Esophagus squamous epithelium (tissue), 4 donors: ENCODE measurements at regions not wholly inside any gene's neighbourhood (a gene's known extent, or its start where the extent isn't known, plus 50 kb on each side); places are given as distances from the start of the nearest gene placed in this dataset.

Experiments used
- POLR2A ChIP-seq, 4 donors: fragments of 450-650 bp; IDR thresholded peaks; one replicate each; pipeline ENCODE4 v1.6.1; 2017; ENCODE audit warnings: antibody characterized with exemption in 4 of 4, mild to moderate bottlenecking in 4 of 4, moderate library complexity in 3 of 4
- TF ChIP-seq, protein P1 (sequence below), 6 experiments: fragments of 450-650 bp in 4 of 6; fragments of 200-600 bp in 2 of 6; sonication (generic) in 2 of 6; IDR thresholded peaks; one replicate each; pipeline ENCODE4 v1.5.1; 2016 to 2019; ENCODE audit warnings: antibody characterized with exemption in 6 of 6, mild to moderate bottlenecking in 4 of 6, moderate library complexity in 4 of 6

DNA sequence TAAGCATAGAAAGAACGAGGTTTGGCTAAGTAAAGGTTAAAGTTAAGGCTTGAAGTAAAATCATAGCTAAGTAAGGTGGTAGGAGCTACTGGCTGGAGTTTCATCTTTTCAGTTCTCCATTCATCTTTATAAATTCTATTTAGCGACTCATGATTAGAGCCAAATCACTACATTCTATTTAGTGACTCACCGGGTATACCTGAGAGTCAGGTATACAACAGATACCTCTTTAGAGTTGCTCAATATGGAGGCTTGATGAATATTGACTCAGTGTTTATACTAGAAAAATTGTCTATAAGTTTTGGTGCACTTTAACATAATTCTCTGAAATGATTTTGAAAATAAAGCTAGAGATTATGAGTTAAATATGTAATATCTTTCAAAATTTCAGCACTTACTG, 328.8 kb upstream of the GRM7 start:
- TF ChIP-seq, protein P1, sequence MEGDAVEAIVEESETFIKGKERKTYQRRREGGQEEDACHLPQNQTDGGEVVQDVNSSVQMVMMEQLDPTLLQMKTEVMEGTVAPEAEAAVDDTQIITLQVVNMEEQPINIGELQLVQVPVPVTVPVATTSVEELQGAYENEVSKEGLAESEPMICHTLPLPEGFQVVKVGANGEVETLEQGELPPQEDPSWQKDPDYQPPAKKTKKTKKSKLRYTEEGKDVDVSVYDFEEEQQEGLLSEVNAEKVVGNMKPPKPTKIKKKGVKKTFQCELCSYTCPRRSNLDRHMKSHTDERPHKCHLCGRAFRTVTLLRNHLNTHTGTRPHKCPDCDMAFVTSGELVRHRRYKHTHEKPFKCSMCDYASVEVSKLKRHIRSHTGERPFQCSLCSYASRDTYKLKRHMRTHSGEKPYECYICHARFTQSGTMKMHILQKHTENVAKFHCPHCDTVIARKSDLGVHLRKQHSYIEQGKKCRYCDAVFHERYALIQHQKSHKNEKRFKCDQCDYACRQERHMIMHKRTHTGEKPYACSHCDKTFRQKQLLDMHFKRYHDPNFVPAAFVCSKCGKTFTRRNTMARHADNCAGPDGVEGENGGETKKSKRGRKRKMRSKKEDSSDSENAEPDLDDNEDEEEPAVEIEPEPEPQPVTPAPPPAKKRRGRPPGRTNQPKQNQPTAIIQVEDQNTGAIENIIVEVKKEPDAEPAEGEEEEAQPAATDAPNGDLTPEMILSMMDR (IDR thresholded peaks at IDR 0.05): no peak
- no peak for TF ChIP-seq POLR2A (IDR thresholded peaks at IDR 0.05)
